ENCODE measurements at regions not wholly inside any gene's neighbourhood (a gene's known extent, or its start where the extent isn't known, plus 50 kb on each side); places are given as distances from the start of the nearest gene placed in this dataset.

- TF ChIP-seq, protein P1, sequence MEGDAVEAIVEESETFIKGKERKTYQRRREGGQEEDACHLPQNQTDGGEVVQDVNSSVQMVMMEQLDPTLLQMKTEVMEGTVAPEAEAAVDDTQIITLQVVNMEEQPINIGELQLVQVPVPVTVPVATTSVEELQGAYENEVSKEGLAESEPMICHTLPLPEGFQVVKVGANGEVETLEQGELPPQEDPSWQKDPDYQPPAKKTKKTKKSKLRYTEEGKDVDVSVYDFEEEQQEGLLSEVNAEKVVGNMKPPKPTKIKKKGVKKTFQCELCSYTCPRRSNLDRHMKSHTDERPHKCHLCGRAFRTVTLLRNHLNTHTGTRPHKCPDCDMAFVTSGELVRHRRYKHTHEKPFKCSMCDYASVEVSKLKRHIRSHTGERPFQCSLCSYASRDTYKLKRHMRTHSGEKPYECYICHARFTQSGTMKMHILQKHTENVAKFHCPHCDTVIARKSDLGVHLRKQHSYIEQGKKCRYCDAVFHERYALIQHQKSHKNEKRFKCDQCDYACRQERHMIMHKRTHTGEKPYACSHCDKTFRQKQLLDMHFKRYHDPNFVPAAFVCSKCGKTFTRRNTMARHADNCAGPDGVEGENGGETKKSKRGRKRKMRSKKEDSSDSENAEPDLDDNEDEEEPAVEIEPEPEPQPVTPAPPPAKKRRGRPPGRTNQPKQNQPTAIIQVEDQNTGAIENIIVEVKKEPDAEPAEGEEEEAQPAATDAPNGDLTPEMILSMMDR (conservative IDR thresholded peaks at IDR 0.05), result no peak
- no peak for TF ChIP-seq ZFX (IDR thresholded peaks at IDR 0.05)
Observed at GRCh38 chr5:111003623-111004022, 67.9 kb upstream of the TSLP start.

All from C4-2B (cell line).